ENCODE measurements at regions not wholly inside any gene's neighbourhood (a gene's known extent, or its start where the extent isn't known, plus 50 kb on each side); places are given as distances from the start of the nearest gene placed in this dataset.

- H3K9me3 ChIP-seq (ENCODE audit: low read length), result no peaks in the 10 kb centered on the region
- no peak overlapping the region for H3K9ac ChIP-seq (ENCODE audit: low read length)
- no peaks in the 10 kb centered on the region for H3K27me3 ChIP-seq (ENCODE audit: insufficient read depth, low read length)
- H4K20me1 ChIP-seq (ENCODE audit: insufficient read depth, low read length), result no peaks in the 10 kb centered on the region
- no peaks in the 10 kb centered on the region for H3K79me2 ChIP-seq (ENCODE audit: insufficient read depth, low read length)
- TF ChIP-seq EZH2 (IDR thresholded peaks at IDR 0.05; ENCODE audit: borderline replicate concordance, low read length), result no peak
- TF ChIP-seq CTCF (IDR thresholded peaks at IDR 0.05; ENCODE audit: low read length), result no peak
- no peaks in the 10 kb centered on the region for H3K9me2 ChIP-seq (ENCODE audit: low read depth, low read length)
- no peaks in the 10 kb centered on the region for H3F3A ChIP-seq (ENCODE audit: insufficient read depth, low read length)
- no peaks in the 10 kb centered on the region for H3K4me1 ChIP-seq (ENCODE audit: insufficient read depth, low read length, severe bottlenecking)
- no peak overlapping the region for H3K4me3 ChIP-seq (ENCODE audit: low read depth, low read length, poor library complexity, severe bottlenecking)
- H2AFZ ChIP-seq (ENCODE audit: low read length), result no peak overlapping the region
- no peaks in the 10 kb centered on the region for H3K36me3 ChIP-seq (ENCODE audit: insufficient read depth, low read length)
- H3K4me2 ChIP-seq (ENCODE audit: low read length), result no peak overlapping the region
- no peak overlapping the region for H3K27ac ChIP-seq (ENCODE audit: low read depth, low read length, poor library complexity, severe bottlenecking)
These were observed 158.6 kb upstream of the TNFAIP3 start for GRCh38 chr6:137708481-137708880.

- Histone ChIP-seq H4K20me1 (ENCODE audit: insufficient read depth, low read length) (no peaks in the 10 kb centered on the region), H2AFZ (ENCODE audit: low read length) (no peak overlapping the region), H3K4me3 (ENCODE audit: low read depth, low read length, poor library complexity, severe bottlenecking) (no peak overlapping the region), H3K27me3 (ENCODE audit: insufficient read depth, low read length) (no peaks in the 10 kb centered on the region), H3K27ac (ENCODE audit: low read depth, low read length, poor library complexity, severe bottlenecking) (no peak overlapping the region), H3K4me1 (ENCODE audit: insufficient read depth, low read length, severe bottlenecking) (no peaks in the 10 kb centered on the region), H3F3A (ENCODE audit: insufficient read depth, low read length) (no peaks in the 10 kb centered on the region), H3K9me2 (ENCODE audit: low read depth, low read length) (no peaks in the 10 kb centered on the region), H3K36me3 (ENCODE audit: insufficient read depth, low read length) (no peaks in the 10 kb centered on the region), H3K4me2 (ENCODE audit: low read length) (no peak overlapping the region), H3K79me2 (ENCODE audit: insufficient read depth, low read length) (no peaks in the 10 kb centered on the region), H3K9me3 (ENCODE audit: low read length) (no peaks in the 10 kb centered on the region), H3K9ac (ENCODE audit: low read length) (no peak overlapping the region)
- TF ChIP-seq EZH2 (IDR thresholded peaks at IDR 0.05; ENCODE audit: borderline replicate concordance, low read length), result no peak
- no peak for TF ChIP-seq CTCF (IDR thresholded peaks at IDR 0.05; ENCODE audit: low read length)
These were observed 157.4 kb upstream of the TNFAIP3 start for GRCh38 chr6:137709424-137710236.

DNA sequence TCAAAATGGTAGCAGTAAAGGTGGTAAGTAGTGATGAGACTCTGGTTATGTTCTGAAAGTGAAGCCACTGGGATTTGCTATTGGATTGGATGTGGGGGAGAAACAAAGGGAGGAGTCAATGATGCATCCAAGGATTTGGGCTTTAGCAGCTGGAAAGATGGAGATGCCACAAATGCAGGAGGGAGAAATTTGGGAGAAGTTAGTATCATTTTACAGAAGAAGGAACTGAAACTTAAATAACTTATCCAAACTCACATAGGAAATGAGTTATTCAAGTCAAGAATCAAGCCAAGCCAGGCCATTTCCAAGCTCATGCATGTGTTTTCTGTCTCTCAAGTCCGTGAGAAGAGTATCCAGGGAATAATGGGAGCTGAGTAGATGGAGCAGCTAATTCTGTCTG lies 155.1 kb upstream of the TNFAIP3 start:
- Histone ChIP-seq H3K9me2 (ENCODE audit: low read depth, low read length) (no peaks in the 10 kb centered on the region), H3K27me3 (ENCODE audit: insufficient read depth, low read length) (no peaks in the 10 kb centered on the region), H3K9ac (ENCODE audit: low read length) (no peak overlapping the region), H3K9me3 (ENCODE audit: low read length) (no peaks in the 10 kb centered on the region), H3K27ac (ENCODE audit: low read depth, low read length, poor library complexity, severe bottlenecking) (no peak overlapping the region), H3K4me3 (ENCODE audit: low read depth, low read length, poor library complexity, severe bottlenecking) (no peak overlapping the region), H3K4me1 (ENCODE audit: insufficient read depth, low read length, severe bottlenecking) (no peaks in the 10 kb centered on the region), H2AFZ (ENCODE audit: low read length) (no peak overlapping the region), H3F3A (ENCODE audit: insufficient read depth, low read length) (no peaks in the 10 kb centered on the region), H3K4me2 (ENCODE audit: low read length) (no peak overlapping the region), H4K20me1 (ENCODE audit: insufficient read depth, low read length) (no peaks in the 10 kb centered on the region), H3K36me3 (ENCODE audit: insufficient read depth, low read length) (no peaks in the 10 kb centered on the region), H3K79me2 (ENCODE audit: insufficient read depth, low read length) (no peaks in the 10 kb centered on the region)
- TF ChIP-seq CTCF (IDR thresholded peaks at IDR 0.05; ENCODE audit: low read length) (no peak), EZH2 (IDR thresholded peaks at IDR 0.05; ENCODE audit: borderline replicate concordance, low read length) (no peak)

Data from OCI-LY1 (cell line).